Smooth muscle cell (in vitro differentiated cells): ENCODE measurements at regions not wholly inside any gene's neighbourhood (a gene's known extent, or its start where the extent isn't known, plus 50 kb on each side); places are given as distances from the start of the nearest gene placed in this dataset.

Experiments
- DNase-seq: peaks from one replicate; lab custom pipeline; 2025; ENCODE audit not compliant: unreplicated experiment; lab: John Stamatoyannopoulos, UW
- H2AFZ ChIP-seq: fragments of 200-600 bp; sonication (generic); 2 replicates; pipeline ENCODE4 v1.6.0; 2016; ENCODE audit warnings: antibody characterized with exemption, low read depth, mild to moderate bottlenecking
- H3F3A ChIP-seq: fragments of 200-600 bp; sonication (generic); 2 replicates; pipeline ENCODE4 v1.6.0; 2017; ENCODE audit warnings: antibody characterized with exemption, low read depth
- H3K27ac ChIP-seq: fragments of 200-600 bp; sonication (generic); 2 replicates; pipeline ENCODE4 v1.5.1; 2016; ENCODE audit warnings: low read depth, mild to moderate bottlenecking
- H3K27me3 ChIP-seq: fragments of 200-600 bp; sonication (generic); 2 replicates; pipeline ENCODE4 v1.6.1; 2016; ENCODE audit warnings: low read depth, mild to moderate bottlenecking
- H3K36me3 ChIP-seq: fragments of 200-600 bp; sonication (generic); 2 replicates; pipeline ENCODE4 v1.5.1; 2016; ENCODE audit warnings: low read depth
- H3K4me1 ChIP-seq: fragments of 200-600 bp; sonication (generic); 2 replicates; pipeline ENCODE4 v1.5.1; 2016; ENCODE audit warnings: low read depth
- H3K4me2 ChIP-seq: fragments of 200-600 bp; sonication (generic); 2 replicates; pipeline ENCODE4 v1.6.0; 2016; ENCODE audit warnings: mild to moderate bottlenecking
- H3K4me3 ChIP-seq: fragments of 200-600 bp; sonication (generic); 2 replicates; pipeline ENCODE4 v1.5.1; 2016; ENCODE audit warnings: mild to moderate bottlenecking
- H3K79me2 ChIP-seq: fragments of 200-600 bp; sonication (generic); 2 replicates; pipeline ENCODE4 v1.6.0; 2016; ENCODE audit warnings: low read depth, mild to moderate bottlenecking
- H3K9ac ChIP-seq: fragments of 200-600 bp; sonication (generic); 2 replicates; pipeline ENCODE4 v1.6.0; 2016; ENCODE audit warnings: low read depth
- H3K9me3 ChIP-seq: fragments of 200-600 bp; sonication (generic); replicated peaks from 2 replicates; pipeline ENCODE4 v1.5.1; 2016; ENCODE audit warnings: low read depth
- H4K20me1 ChIP-seq: fragments of 200-600 bp; sonication (generic); 2 replicates; pipeline ENCODE4 v1.6.0; 2016; ENCODE audit warnings: low read depth
- WGBS: methylation state at CpG from one replicate; pipeline ENCODE4 v1.1.7; 2016; ENCODE audit warnings: low lambda C conversion rate; 5-methylcytosine and 5-hydroxymethylcytosine counted together
- TF ChIP-seq, protein P1 (sequence below): fragments of 200-600 bp; sonication (generic); IDR thresholded peaks from 2 replicates; pipeline ENCODE4 v1.5.1; 2017; ENCODE audit warnings: borderline replicate concordance, mild to moderate bottlenecking, antibody characterized with exemption; ENCODE audit not compliant: insufficient read depth, poor library complexity, severe bottlenecking

- TF ChIP-seq, protein P1, sequence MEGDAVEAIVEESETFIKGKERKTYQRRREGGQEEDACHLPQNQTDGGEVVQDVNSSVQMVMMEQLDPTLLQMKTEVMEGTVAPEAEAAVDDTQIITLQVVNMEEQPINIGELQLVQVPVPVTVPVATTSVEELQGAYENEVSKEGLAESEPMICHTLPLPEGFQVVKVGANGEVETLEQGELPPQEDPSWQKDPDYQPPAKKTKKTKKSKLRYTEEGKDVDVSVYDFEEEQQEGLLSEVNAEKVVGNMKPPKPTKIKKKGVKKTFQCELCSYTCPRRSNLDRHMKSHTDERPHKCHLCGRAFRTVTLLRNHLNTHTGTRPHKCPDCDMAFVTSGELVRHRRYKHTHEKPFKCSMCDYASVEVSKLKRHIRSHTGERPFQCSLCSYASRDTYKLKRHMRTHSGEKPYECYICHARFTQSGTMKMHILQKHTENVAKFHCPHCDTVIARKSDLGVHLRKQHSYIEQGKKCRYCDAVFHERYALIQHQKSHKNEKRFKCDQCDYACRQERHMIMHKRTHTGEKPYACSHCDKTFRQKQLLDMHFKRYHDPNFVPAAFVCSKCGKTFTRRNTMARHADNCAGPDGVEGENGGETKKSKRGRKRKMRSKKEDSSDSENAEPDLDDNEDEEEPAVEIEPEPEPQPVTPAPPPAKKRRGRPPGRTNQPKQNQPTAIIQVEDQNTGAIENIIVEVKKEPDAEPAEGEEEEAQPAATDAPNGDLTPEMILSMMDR, result no peak
- H3K4me1 ChIP-seq, result peaks cover 15% of the 10 kb centered on the region
- H3F3A ChIP-seq, result no peaks in the 10 kb centered on the region
- H3K4me2 ChIP-seq, result no peak overlapping the region
- H2AFZ ChIP-seq, result no peak overlapping the region
- H3K27ac ChIP-seq, result no peak overlapping the region
- H3K9ac ChIP-seq, result no peak overlapping the region
- no peak for DNase-seq
- H4K20me1 ChIP-seq, result no peaks in the 10 kb centered on the region
- H3K36me3 ChIP-seq, result no peaks in the 10 kb centered on the region
- no peaks in the 10 kb centered on the region for H3K9me3 ChIP-seq
- H3K4me3 ChIP-seq, result no peak overlapping the region
- 83% methylated on average over 3 of the region's 3 CpGs for WGBS
- H3K79me2 ChIP-seq, result no peaks in the 10 kb centered on the region
- peaks cover 28% of the 10 kb centered on the region for H3K27me3 ChIP-seq
Observed at GRCh38 chr16:80323808-80324195, 217.0 kb upstream of the DYNLRB2 start.

GRCh38 chr16:80323187-80323807 is 217.5 kb upstream of the DYNLRB2 start:
- no peak overlapping the region for H2AFZ ChIP-seq
- H3K9ac ChIP-seq, result no peak overlapping the region
- DNase-seq, result no peak
- no peaks in the 10 kb centered on the region for H4K20me1 ChIP-seq
- no peak overlapping the region for H3K4me2 ChIP-seq
- TF ChIP-seq, protein P1, result no peak
- peaks cover 15% of the 10 kb centered on the region for H3K4me1 ChIP-seq
- no peaks in the 10 kb centered on the region for H3K36me3 ChIP-seq
- no peaks in the 10 kb centered on the region for H3K79me2 ChIP-seq
- no peaks in the 10 kb centered on the region for H3F3A ChIP-seq
- no peak overlapping the region for H3K4me3 ChIP-seq
- H3K27ac ChIP-seq, result no peak overlapping the region
- 87% methylated on average over 13 of the region's 13 CpGs for WGBS
- H3K27me3 ChIP-seq, result peaks cover 28% of the 10 kb centered on the region
- H3K9me3 ChIP-seq, result no peaks in the 10 kb centered on the region

DNA sequence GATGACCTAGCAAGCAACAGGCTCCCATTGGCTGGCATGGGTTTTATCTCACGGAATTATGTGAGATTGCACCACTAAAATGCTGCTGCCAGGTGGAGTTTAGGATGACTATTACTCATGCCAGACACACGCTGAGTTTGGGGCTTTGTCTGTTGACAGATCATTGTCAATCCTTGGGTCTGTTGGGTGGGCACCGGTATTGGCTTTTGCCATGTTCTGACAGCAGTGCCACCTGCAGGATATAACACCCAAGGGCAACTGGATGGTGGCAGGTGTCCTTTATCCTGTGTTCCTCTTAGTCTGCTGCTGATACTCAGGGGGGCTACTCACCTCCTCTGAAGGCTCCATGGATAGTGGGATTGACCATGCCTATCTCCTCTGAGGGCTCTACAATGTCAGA is 221.6 kb upstream of the DYNLRB2 start:
- Histone ChIP-seq H4K20me1 (no peaks in the 10 kb centered on the region), H3K79me2 (no peaks in the 10 kb centered on the region), H3K9ac (no peak overlapping the region), H3F3A (no peaks in the 10 kb centered on the region), H3K27ac (no peak overlapping the region), H2AFZ (no peak overlapping the region), H3K4me3 (no peak overlapping the region), H3K27me3 (peaks cover 5% of the 10 kb centered on the region), H3K4me2 (no peak overlapping the region), H3K9me3 (no peaks in the 10 kb centered on the region), H3K4me1 (peaks cover 15% of the 10 kb centered on the region), H3K36me3 (no peaks in the 10 kb centered on the region)
- TF ChIP-seq, protein P1, result no peak
- 92% methylated on average over 3 of the region's 3 CpGs for WGBS
- DNase-seq, result no peak

DNA sequence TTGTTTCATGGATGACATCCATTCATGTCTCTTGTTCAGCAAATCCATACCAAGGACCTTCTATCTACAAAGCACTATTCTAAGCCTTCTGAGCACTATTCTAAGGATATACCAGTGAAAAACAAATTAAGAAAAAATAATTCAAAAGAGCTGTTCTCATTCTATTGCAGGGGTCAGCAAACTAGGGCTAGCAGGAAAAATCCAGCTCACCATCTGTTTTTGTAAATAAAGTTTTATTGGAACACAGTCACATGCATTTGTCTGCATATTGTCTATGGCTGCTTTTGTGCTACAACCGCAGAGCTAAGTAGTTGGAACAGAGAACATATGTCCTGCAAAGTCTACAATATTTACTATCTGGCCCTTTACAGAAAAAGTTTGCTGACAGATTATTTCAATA is 222.7 kb upstream of the DYNLRB2 start:
- H3K27ac ChIP-seq, result no peak overlapping the region
- WGBS, result 100% methylated on average over 1 of the region's 1 CpG

More for the DNA sequence above, 222.7 kb upstream of the DYNLRB2 start:
- Histone ChIP-seq H3K4me1 (peaks cover 4% of the 10 kb centered on the region), H4K20me1 (no peaks in the 10 kb centered on the region), H3K9ac (no peak overlapping the region), H3K4me3 (no peak overlapping the region), H3K4me2 (no peak overlapping the region), H2AFZ (no peak overlapping the region), H3K9me3 (no peaks in the 10 kb centered on the region), H3K79me2 (no peaks in the 10 kb centered on the region), H3K36me3 (no peaks in the 10 kb centered on the region), H3K27me3 (no peaks in the 10 kb centered on the region), H3F3A (no peaks in the 10 kb centered on the region)
- no peak for DNase-seq
- TF ChIP-seq, protein P1, result no peak
